ENCODE measurements at regions not wholly inside any gene's neighbourhood (a gene's known extent, or its start where the extent isn't known, plus 50 kb on each side); places are given as distances from the start of the nearest gene placed in this dataset.

GRCh38 chr13:112124141-112124540, 57.2 kb downstream of the SOX1 start:
- intact Hi-C loops (cut with DNase I, micrococcal nuclease) = no loop called here
- ChIA-PET CTCF (no interaction called here), POLR2A (no interaction called here)
- no peaks in the 10 kb centered on the region for H3K4me1 ChIP-seq (ENCODE audit: insufficient read depth, low read length)
- H3K36me3 ChIP-seq (ENCODE audit: insufficient read depth, low read length) = no peaks in the 10 kb centered on the region
- no peak overlapping the region for H3K27ac ChIP-seq (ENCODE audit: low read depth in 1 of 2, low read length in 2 of 2)
- H3K9me3 ChIP-seq (ENCODE audit: control insufficient read depth in 1 of 2, insufficient read depth in 1 of 2, low read length in 2 of 2) = peaks cover 0 to 18% of the 10 kb centered on the region in 2 experiments
- no peaks in the 10 kb centered on the region for H3K27me3 ChIP-seq (ENCODE audit: control insufficient read depth in 1 of 2, insufficient read depth in 2 of 2, low read length in 2 of 2)
- no peak overlapping the region for H3K4me3 ChIP-seq (ENCODE audit: low read length)
- Mint-ChIP-seq H3K9me3 (no peaks in the 10 kb centered on the region), H3K36me3 (ENCODE audit: low read depth) (no peaks in the 10 kb centered on the region), H3K4me3 (no peak overlapping the region), H3K4me1 (ENCODE audit: low read depth) (no peaks in the 10 kb centered on the region), H3K27me3 (peaks cover 29% of the 10 kb centered on the region), H3K27ac (no peak overlapping the region)
- ATAC-seq (ENCODE audit: poor library complexity) = no peak
- TF ChIP-seq CTCF (IDR thresholded peaks at IDR 0.05) = no peak
- DNase-seq = no peak

- no peaks in the 10 kb centered on the region for H3K9me3 Mint-ChIP-seq
- H3K27me3 Mint-ChIP-seq = peaks cover 28% of the 10 kb centered on the region
- H3K36me3 Mint-ChIP-seq (ENCODE audit: low read depth) = no peaks in the 10 kb centered on the region
- no peak for DNase-seq
- H3K4me1 Mint-ChIP-seq (ENCODE audit: low read depth) = no peaks in the 10 kb centered on the region
- POLR2A ChIA-PET = no interaction called here
- intact Hi-C loops (cut with DNase I, micrococcal nuclease) = no loop called here
- Histone ChIP-seq H3K4me1 (ENCODE audit: insufficient read depth, low read length) (no peaks in the 10 kb centered on the region), H3K4me3 (ENCODE audit: low read length) (no peak overlapping the region), H3K36me3 (ENCODE audit: insufficient read depth, low read length) (no peaks in the 10 kb centered on the region), H3K27ac (ENCODE audit: low read depth in 1 of 2, low read length in 2 of 2) (no peak overlapping the region), H3K27me3 (ENCODE audit: control insufficient read depth in 1 of 2, insufficient read depth in 2 of 2, low read length in 2 of 2) (no peaks in the 10 kb centered on the region), H3K9me3 (ENCODE audit: control insufficient read depth in 1 of 2, insufficient read depth in 1 of 2, low read length in 2 of 2) (peaks cover 0 to 30% of the 10 kb centered on the region in 2 experiments)
- H3K27ac Mint-ChIP-seq = no peak overlapping the region
- TF ChIP-seq CTCF (IDR thresholded peaks at IDR 0.05) = no peak
- ATAC-seq (ENCODE audit: poor library complexity) = no peak
- H3K4me3 Mint-ChIP-seq = no peak overlapping the region
- CTCF ChIA-PET = no interaction called here
These were observed 60.8 kb downstream of the SOX1 start for GRCh38 chr13:112127564-112128330.

- TF ChIP-seq CTCF (IDR thresholded peaks at IDR 0.05) = no peak
- no peak overlapping the region for H3K27ac Mint-ChIP-seq
- ChIA-PET POLR2A (no interaction called here), CTCF (no interaction called here)
- Histone ChIP-seq H3K9me3 (ENCODE audit: control insufficient read depth in 1 of 2, insufficient read depth in 1 of 2, low read length in 2 of 2) (peaks cover 0 to 30% of the 10 kb centered on the region in 2 experiments), H3K4me1 (ENCODE audit: insufficient read depth, low read length) (no peaks in the 10 kb centered on the region), H3K27me3 (ENCODE audit: control insufficient read depth in 1 of 2, insufficient read depth in 2 of 2, low read length in 2 of 2) (no peaks in the 10 kb centered on the region), H3K27ac (ENCODE audit: low read depth in 1 of 2, low read length in 2 of 2) (no peak overlapping the region), H3K4me3 (ENCODE audit: low read length) (no peak overlapping the region), H3K36me3 (ENCODE audit: insufficient read depth, low read length) (no peaks in the 10 kb centered on the region)
- intact Hi-C loops (cut with DNase I, micrococcal nuclease) = no loop called here
- H3K4me1 Mint-ChIP-seq (ENCODE audit: low read depth) = no peaks in the 10 kb centered on the region
- no peak overlapping the region for H3K4me3 Mint-ChIP-seq
- H3K27me3 Mint-ChIP-seq = peaks cover 28% of the 10 kb centered on the region
- no peak for DNase-seq
- H3K36me3 Mint-ChIP-seq (ENCODE audit: low read depth) = no peaks in the 10 kb centered on the region
- no peak for ATAC-seq (ENCODE audit: poor library complexity)
- no peaks in the 10 kb centered on the region for H3K9me3 Mint-ChIP-seq
These were observed 61.3 kb downstream of the SOX1 start for GRCh38 chr13:112128331-112128610.

Measured in CD4-positive, alpha-beta T cell (primary cell).